ENCODE measurements at regions not wholly inside any gene's neighbourhood (a gene's known extent, or its start where the extent isn't known, plus 50 kb on each side); places are given as distances from the start of the nearest gene placed in this dataset.

GRCh38 chr6:80454197-80454596, 347.7 kb downstream of the BCKDHB start (continued):
- TF ChIP-seq BHLHE40 (IDR thresholded peaks at IDR 0.05; ENCODE audit: borderline replicate concordance in 1 of 2, low read depth in 2 of 2, low read length in 1 of 2) (peak; percentile 61 to 83), HCFC1 (IDR thresholded peaks at IDR 0.05; ENCODE audit: low read length) (no peak), ZZZ3 (IDR thresholded peaks at IDR 0.05; ENCODE audit: control insufficient read depth, insufficient read length, low read depth) (no peak), IKZF2 (IDR thresholded peaks at IDR 0.05) (peak; percentile 80 to 86; a peak in 3 of 4 replicates), RAD21 (IDR thresholded peaks at IDR 0.05; ENCODE audit: insufficient read depth, low read depth, low read length) (no peak), NR2F1 (conservative IDR thresholded peaks at IDR 0.05) (peak; percentile 96), NFXL1 (IDR thresholded peaks at IDR 0.05; ENCODE audit: borderline replicate concordance) (no peak), NFYB (IDR thresholded peaks at IDR 0.05; ENCODE audit: insufficient read depth, low read depth, low read length) (no peak), PAX8 (IDR thresholded peaks at IDR 0.05) (no peak), MXI1 (IDR thresholded peaks at IDR 0.05; ENCODE audit: low read depth, low read length) (no peak), BMI1 (IDR thresholded peaks at IDR 0.05; ENCODE audit: borderline replicate concordance) (0 out of 2 replicates have a peak, but pooled peaks have one; percentile 31), GABPA (IDR thresholded peaks at IDR 0.05; ENCODE audit: low read depth) (no peak), IKZF1 (conservative IDR thresholded peaks at IDR 0.05) (peak; percentile 62), NFIC (IDR thresholded peaks at IDR 0.05; ENCODE audit: low read depth, low read length) (no peak), TCF7 (IDR thresholded peaks at IDR 0.05; ENCODE audit: borderline replicate concordance) (no peak), BRCA1 (IDR thresholded peaks at IDR 0.05; ENCODE audit: low read depth, low read length) (no peak), SUZ12 (IDR thresholded peaks at IDR 0.05; ENCODE audit: unreplicated experiment) (no peak), CHD2 (IDR thresholded peaks at IDR 0.05; ENCODE audit: borderline replicate concordance, low read depth, low read length) (no peak), FOXK2 (IDR thresholded peaks at IDR 0.05) (no peak), YBX1 (IDR thresholded peaks at IDR 0.05) (no peak), SUPT20H (IDR thresholded peaks at IDR 0.05; ENCODE audit: borderline replicate concordance, control insufficient read depth, low read depth, low read length) (no peak), EED (IDR thresholded peaks at IDR 0.05; ENCODE audit: low read depth) (no peak), POU2F2 (IDR thresholded peaks at IDR 0.05; ENCODE audit: borderline replicate concordance, low read depth, low read length) (no peak)
- TF ChIP-seq, protein P1, sequence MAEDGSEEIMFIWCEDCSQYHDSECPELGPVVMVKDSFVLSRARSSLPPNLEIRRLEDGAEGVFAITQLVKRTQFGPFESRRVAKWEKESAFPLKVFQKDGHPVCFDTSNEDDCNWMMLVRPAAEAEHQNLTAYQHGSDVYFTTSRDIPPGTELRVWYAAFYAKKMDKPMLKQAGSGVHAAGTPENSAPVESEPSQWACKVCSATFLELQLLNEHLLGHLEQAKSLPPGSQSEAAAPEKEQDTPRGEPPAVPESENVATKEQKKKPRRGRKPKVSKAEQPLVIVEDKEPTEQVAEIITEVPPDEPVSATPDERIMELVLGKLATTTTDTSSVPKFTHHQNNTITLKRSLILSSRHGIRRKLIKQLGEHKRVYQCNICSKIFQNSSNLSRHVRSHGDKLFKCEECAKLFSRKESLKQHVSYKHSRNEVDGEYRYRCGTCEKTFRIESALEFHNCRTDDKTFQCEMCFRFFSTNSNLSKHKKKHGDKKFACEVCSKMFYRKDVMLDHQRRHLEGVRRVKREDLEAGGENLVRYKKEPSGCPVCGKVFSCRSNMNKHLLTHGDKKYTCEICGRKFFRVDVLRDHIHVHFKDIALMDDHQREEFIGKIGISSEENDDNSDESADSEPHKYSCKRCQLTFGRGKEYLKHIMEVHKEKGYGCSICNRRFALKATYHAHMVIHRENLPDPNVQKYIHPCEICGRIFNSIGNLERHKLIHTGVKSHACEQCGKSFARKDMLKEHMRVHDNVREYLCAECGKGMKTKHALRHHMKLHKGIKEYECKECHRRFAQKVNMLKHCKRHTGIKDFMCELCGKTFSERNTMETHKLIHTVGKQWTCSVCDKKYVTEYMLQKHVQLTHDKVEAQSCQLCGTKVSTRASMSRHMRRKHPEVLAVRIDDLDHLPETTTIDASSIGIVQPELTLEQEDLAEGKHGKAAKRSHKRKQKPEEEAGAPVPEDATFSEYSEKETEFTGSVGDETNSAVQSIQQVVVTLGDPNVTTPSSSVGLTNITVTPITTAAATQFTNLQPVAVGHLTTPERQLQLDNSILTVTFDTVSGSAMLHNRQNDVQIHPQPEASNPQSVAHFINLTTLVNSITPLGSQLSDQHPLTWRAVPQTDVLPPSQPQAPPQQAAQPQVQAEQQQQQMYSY (CRISPR knock-in tag; IDR thresholded peaks at IDR 0.05), result no peak
- TF ChIP-seq, protein P2, sequence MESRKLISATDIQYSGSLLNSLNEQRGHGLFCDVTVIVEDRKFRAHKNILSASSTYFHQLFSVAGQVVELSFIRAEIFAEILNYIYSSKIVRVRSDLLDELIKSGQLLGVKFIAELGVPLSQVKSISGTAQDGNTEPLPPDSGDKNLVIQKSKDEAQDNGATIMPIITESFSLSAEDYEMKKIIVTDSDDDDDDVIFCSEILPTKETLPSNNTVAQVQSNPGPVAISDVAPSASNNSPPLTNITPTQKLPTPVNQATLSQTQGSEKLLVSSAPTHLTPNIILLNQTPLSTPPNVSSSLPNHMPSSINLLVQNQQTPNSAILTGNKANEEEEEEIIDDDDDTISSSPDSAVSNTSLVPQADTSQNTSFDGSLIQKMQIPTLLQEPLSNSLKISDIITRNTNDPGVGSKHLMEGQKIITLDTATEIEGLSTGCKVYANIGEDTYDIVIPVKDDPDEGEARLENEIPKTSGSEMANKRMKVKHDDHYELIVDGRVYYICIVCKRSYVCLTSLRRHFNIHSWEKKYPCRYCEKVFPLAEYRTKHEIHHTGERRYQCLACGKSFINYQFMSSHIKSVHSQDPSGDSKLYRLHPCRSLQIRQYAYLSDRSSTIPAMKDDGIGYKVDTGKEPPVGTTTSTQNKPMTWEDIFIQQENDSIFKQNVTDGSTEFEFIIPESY (IDR thresholded peaks at IDR 0.05), result no peak
- TF ChIP-seq, protein P3, sequence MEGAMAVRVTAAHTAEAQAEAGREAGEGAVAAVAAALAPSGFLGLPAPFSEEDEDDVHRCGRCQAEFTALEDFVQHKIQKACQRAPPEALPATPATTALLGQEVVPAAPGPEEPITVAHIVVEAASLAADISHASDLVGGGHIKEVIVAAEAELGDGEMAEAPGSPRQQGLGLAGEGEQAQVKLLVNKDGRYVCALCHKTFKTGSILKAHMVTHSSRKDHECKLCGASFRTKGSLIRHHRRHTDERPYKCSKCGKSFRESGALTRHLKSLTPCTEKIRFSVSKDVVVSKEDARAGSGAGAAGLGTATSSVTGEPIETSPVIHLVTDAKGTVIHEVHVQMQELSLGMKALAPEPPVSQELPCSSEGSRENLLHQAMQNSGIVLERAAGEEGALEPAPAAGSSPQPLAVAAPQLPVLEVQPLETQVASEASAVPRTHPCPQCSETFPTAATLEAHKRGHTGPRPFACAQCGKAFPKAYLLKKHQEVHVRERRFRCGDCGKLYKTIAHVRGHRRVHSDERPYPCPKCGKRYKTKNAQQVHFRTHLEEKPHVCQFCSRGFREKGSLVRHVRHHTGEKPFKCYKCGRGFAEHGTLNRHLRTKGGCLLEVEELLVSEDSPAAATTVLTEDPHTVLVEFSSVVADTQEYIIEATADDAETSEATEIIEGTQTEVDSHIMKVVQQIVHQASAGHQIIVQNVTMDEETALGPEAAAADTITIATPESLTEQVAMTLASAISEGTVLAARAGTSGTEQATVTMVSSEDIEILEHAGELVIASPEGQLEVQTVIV (IDR thresholded peaks at IDR 0.05; ENCODE audit: borderline replicate concordance, partially characterized antibody), result no peak
